Psoas muscle (tissue), 7 donors: ENCODE measurements at regions not wholly inside any gene's neighbourhood (a gene's known extent, or its start where the extent isn't known, plus 50 kb on each side); places are given as distances from the start of the nearest gene placed in this dataset.
A peak's percentile ranks its signal among the peaks of the same experiment; 100 is the strongest.
"Not testable (repeated sequence)": the region's sequence is repeated elsewhere in the genome, so short reads cannot be mapped to it uniquely, and the experiment has no call there.

ENCODE experiments used
- ATAC-seq, 4 donors: fragments of 200-7000 bp; cut with Tn5 transposase; one replicate each; pipeline ENCODE4 v1.9.1; 2020; ENCODE audit warnings: moderate library complexity in 3 of 4, mild to moderate bottlenecking in 2 of 4
- DNase-seq, 2 donors: peaks; one replicate each; pipeline ENCODE4 v3.0.0-alpha.2; 2020
- H3K27ac ChIP-seq: fragments of 200-600 bp; one replicate; pipeline ENCODE4 v1.8.0; 2022
- H3K27me3 ChIP-seq, 3 donors: fragments of 200-600 bp in 1 of 3; one replicate each; pipeline versions ENCODE4 v1.6.1 to v1.8.0; 2013 to 2022; ENCODE audit warnings: low read length in 2 of 3, mild to moderate bottlenecking in 2 of 3, moderate library complexity in 1 of 3; ENCODE audit not compliant: insufficient read depth in 3 of 3
- H3K36me3 ChIP-seq, 2 donors: fragments of 200-600 bp in 1 of 2; one replicate each; pipeline versions ENCODE4 v1.6.1 to v1.8.0; 2013 to 2022; ENCODE audit warnings: low read depth in 1 of 2, mild to moderate bottlenecking in 1 of 2, moderate library complexity in 1 of 2; ENCODE audit not compliant: insufficient read depth in 1 of 2
- H3K4me1 ChIP-seq: fragments of 200-600 bp; one replicate; pipeline ENCODE4 v1.8.0; 2022
- H3K4me3 ChIP-seq: fragments of 200-600 bp; one replicate; pipeline ENCODE4 v1.8.0; 2022; ENCODE audit warnings: mild to moderate bottlenecking
- H3K9me3 ChIP-seq: fragments of 200-600 bp; one replicate; pipeline ENCODE4 v1.8.0; 2022
- WGBS, 3 donors: extraction: QIAGEN DNeasy Blood & Tissue Kit; methylation state at CpG; one replicate each; pipeline versions ENCODE4 v1.1.6 to v1.1.7; 2013; 5-methylcytosine and 5-hydroxymethylcytosine counted together
- intact Hi-C, 2 donors: fragments of 100-400 bp; cut with DNase I; formaldehyde crosslinking; loops; one replicate each; pipeline versions ENCODE4 v1.11.0 to v1.14.2; 2022
- TF ChIP-seq, protein P1 (sequence below): fragments of 200-600 bp; IDR thresholded peaks from one replicate; pipeline ENCODE4 v1.8.0; 2022; ENCODE audit warnings: antibody characterized with exemption
- donor health status: healthy with polysubstance abuse.
- donor health status: DM: no; HTN: no; CAD: no; lungs with moderate emphysema.
- donor health status: Bipolar disorder and iron deficiency.
- donor health status: healthy.
- donor health status: DM: yes; HTN: yes; CAD: no.
- donor health status: DM: no; HTN: no; CAD: no.
- donor health status: DM: yes; HTN: yes; CAD: no.

DNA sequence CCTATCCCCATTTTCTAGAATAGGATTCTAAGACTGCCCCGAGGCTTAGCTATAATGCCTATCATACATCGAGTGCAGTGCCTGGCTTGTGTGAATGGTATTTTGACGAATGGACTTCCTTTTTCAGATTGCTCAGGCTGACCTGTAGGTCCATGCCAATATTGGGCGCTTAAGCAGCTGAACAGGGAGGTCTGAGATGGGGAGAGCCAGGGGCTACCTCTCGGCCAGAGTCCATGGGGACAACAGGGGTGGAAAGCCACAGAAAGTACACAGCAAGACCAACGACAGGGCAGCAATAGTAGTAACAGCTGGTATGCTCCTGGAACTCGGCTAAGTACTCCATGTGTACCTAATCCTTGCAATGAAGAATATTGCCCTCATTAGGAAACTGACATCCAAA, 91.7 kb upstream of the WSCD1 start:
- WGBS, 3 donors = 75 to 78% (median 75%) methylated on average over 7 of the region's 7 CpGs
- H3K36me3 ChIP-seq = no peaks in the 10 kb centered on the region
- peaks cover 0 to 2% (median 0%) of the 10 kb centered on the region in 3 donors for H3K27me3 ChIP-seq
- ATAC-seq (no peak), DNase-seq (no peak)
- H3K4me1 ChIP-seq = no peaks in the 10 kb centered on the region
- H3K4me3 ChIP-seq = no peak overlapping the region
- H3K27ac ChIP-seq = no peak overlapping the region
- intact Hi-C loops = no loop called here
- no peaks in the 10 kb centered on the region for H3K9me3 ChIP-seq
- TF ChIP-seq, protein P1, sequence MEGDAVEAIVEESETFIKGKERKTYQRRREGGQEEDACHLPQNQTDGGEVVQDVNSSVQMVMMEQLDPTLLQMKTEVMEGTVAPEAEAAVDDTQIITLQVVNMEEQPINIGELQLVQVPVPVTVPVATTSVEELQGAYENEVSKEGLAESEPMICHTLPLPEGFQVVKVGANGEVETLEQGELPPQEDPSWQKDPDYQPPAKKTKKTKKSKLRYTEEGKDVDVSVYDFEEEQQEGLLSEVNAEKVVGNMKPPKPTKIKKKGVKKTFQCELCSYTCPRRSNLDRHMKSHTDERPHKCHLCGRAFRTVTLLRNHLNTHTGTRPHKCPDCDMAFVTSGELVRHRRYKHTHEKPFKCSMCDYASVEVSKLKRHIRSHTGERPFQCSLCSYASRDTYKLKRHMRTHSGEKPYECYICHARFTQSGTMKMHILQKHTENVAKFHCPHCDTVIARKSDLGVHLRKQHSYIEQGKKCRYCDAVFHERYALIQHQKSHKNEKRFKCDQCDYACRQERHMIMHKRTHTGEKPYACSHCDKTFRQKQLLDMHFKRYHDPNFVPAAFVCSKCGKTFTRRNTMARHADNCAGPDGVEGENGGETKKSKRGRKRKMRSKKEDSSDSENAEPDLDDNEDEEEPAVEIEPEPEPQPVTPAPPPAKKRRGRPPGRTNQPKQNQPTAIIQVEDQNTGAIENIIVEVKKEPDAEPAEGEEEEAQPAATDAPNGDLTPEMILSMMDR = no peak

DNA sequence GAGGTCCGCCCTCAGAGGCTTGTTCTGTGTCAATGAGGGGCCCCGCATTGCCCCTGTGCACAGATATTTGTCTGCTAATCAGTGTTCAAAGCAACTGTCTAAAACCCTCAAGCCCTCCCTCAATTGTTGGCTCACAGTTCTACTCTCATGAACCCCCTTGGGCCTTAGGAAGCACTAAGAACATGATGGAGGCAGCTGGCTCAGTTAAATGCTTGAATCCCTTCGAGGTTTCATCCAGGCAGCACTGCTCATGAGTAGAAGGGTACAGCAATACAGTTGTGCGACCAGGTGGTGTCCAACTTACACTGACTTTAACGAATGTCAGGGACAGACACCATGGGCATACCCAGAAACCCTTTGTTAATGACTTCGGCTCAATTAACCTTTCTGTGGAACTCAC, 89.2 kb upstream of the WSCD1 start:
- no peaks in the 10 kb centered on the region for H3K9me3 ChIP-seq
- DNase-seq (no peak), ATAC-seq (no peak)
- no peak overlapping the region for H3K4me3 ChIP-seq
- TF ChIP-seq, protein P1 = no peak
- no peaks in the 10 kb centered on the region for H3K4me1 ChIP-seq
- WGBS, 3 donors = 72 to 78% (median 77%) methylated on average over 6 of the region's 6 CpGs
- intact Hi-C loops = no loop called here
- no peaks in the 10 kb centered on the region for H3K27me3 ChIP-seq
- H3K27ac ChIP-seq = no peak overlapping the region
- no peaks in the 10 kb centered on the region for H3K36me3 ChIP-seq

DNA sequence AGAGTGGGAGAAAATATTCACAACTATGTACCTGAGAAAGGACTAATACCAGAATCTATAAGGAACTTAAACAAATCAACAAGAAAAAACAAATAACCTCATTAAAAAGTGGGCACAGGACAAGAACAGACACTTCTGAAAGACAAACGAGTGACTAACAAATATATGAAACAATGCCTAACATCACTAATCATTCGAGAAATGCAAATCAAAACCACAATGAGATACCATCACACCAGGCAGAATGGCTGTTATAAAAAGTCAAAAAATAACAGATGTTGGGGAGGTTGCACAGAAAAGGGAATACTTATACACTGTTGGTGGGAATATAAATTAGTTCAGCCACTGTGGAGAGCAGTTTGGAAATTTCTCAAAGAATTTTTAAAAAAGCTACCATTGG, 83.5 kb upstream of the WSCD1 start:
- no peak for ATAC-seq
- Histone ChIP-seq H3K9me3 (no peaks in the 10 kb centered on the region), H3K4me1 (no peaks in the 10 kb centered on the region), H3K4me3 (no peak overlapping the region), H3K36me3 (no peaks in the 10 kb centered on the region), H3K27me3 (no peaks in the 10 kb centered on the region), H3K27ac (no peak overlapping the region)
- intact Hi-C loops = no loop called here
- WGBS, 3 donors = 93 to 94% (median 93%) methylated on average over 2 of the region's 2 CpGs
- DNase-seq = no peak
- TF ChIP-seq, protein P1 = no peak

DNA sequence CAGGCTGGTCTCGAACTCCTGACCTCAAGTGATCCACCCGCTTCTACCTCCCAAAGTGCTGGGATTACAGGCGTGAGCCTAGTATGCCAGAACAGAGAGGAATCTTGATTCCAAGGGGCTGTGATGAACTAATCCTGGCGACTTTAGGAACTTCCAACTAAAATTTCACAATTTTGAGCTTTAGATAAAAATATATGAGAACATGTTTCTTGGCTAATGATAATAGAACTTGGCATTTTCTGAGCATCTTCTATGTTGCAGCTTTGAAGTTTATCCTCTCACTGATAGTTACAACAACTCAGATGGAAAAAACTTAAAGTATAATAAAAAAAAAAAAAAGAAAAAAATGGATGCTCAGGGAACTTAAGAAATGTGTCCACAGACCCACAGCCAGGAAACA, 69.8 kb upstream of the WSCD1 start:
- Histone ChIP-seq H3K9me3 (no peaks in the 10 kb centered on the region), H3K4me3 (no peak overlapping the region), H3K36me3 (no peaks in the 10 kb centered on the region), H3K27ac (no peak overlapping the region), H3K27me3 (no peaks in the 10 kb centered on the region), H3K4me1 (no peaks in the 10 kb centered on the region)
- intact Hi-C loops = no loop called here
- TF ChIP-seq, protein P1 = no peak
- DNase-seq = no peak
- ATAC-seq = no peak
- 86 to 88% (median 87%) methylated on average over 4 of the region's 4 CpGs for WGBS, 3 donors

DNA sequence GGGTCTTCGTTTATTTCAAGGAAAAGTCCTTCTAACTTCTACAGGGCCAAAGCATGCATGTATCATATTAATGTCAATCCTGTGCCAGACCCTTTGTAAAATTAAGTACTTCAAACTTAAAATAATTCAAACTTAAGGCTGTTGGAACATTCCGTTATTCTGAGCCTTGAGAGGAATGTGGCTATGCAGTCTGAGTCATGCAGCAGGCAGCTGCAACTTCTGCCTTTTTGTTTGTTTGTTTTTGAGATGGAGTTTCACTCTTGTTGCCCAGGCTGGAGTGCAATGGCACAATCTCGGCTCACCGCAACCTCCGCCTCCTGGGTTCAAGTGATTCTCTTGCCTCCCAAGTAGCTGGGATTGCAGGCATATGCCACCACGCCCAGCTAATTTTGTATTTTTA, 67.0 kb upstream of the WSCD1 start:
- H3K27me3 ChIP-seq, H3K36me3 ChIP-seq, DNase-seq, intact Hi-C loops, H3K4me1 ChIP-seq, H3K4me3 ChIP-seq, H3K27ac ChIP-seq, H3K9me3 ChIP-seq: not testable (repeated sequence)
- peak in 2 of 4 donors; percentile 41 to 54 for ATAC-seq
- 36 to 54% (median 46%) methylated on average over 5 to 6 of the region's 6 CpGs for WGBS, 3 donors
